ENCODE measurements at regions not wholly inside any gene's neighbourhood (a gene's known extent, or its start where the extent isn't known, plus 50 kb on each side); places are given as distances from the start of the nearest gene placed in this dataset.
"Not testable (repeated sequence)": the region's sequence is repeated elsewhere in the genome, so short reads cannot be mapped to it uniquely, and the experiment has no call there.

DNA sequence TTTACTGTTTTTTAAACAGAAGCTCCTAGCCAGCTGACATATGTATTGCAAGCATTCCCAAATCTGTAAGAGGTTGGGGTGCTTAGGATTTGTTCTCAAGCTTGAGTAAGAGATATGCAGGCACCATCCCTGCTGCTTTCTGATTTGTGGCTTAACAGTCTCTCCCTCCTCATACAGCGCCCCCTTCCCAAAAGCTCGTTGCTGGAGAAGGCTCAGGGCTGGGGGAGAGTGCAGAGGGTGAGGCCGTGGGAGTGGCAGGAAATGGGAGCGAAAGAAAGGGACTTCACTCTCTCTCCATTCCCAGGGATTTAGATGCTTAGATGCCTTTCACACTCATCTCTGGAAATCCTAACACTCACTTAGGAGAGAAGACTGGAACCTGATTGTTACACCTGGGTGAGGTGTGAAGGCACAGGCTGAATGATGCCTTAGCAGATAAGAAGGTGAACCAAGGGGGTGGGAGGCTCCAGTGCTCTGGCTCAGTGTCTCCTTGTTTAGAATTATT lies 172.0 kb downstream of the C12orf75 start:
- no peaks in the 10 kb centered on the region for H3K36me3 Mint-ChIP-seq (ENCODE audit: insufficient read depth)
- no peaks in the 10 kb centered on the region for H3K9me3 Mint-ChIP-seq
- ATAC-seq (replicated peaks) = no peak
- H3K4me3 Mint-ChIP-seq = no peak overlapping the region
- DNase-seq = no peak
- H3K27ac Mint-ChIP-seq = no peak overlapping the region
- peaks cover 16 to 33% of the 10 kb centered on the region in 2 donors for H3K27me3 Mint-ChIP-seq
- no peaks in the 10 kb centered on the region for H3K4me1 Mint-ChIP-seq (ENCODE audit: low read depth in 2 of 2)

DNA sequence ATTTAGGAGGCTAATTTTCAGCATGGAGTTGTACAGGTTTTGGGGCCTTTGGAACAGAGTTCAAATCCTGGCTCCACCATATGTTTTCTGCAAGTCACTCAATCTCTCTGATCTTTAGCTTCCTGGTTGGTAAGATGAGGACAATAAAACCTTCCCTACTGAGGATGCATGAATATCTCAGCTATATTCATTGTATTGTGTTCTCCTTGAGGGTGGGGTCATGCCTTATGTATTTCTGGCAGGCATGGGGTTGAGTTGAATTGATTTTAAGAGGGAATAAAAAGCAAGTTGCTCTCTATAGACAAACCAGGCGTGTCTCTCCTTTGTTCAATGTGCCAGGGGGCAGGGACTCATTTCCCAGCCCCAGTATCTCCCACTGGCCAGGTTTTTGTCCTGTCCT lies 173.1 kb downstream of the C12orf75 start:
- Mint-ChIP-seq H3K9me3 (no peaks in the 10 kb centered on the region), H3K27ac (no peak overlapping the region), H3K27me3 (peaks cover 16 to 33% of the 10 kb centered on the region in 2 donors), H3K36me3 (ENCODE audit: insufficient read depth) (no peaks in the 10 kb centered on the region), H3K4me1 (ENCODE audit: low read depth in 2 of 2) (no peaks in the 10 kb centered on the region), H3K4me3 (no peak overlapping the region)
- ATAC-seq (replicated peaks) (no peak), DNase-seq (no peak)

DNA sequence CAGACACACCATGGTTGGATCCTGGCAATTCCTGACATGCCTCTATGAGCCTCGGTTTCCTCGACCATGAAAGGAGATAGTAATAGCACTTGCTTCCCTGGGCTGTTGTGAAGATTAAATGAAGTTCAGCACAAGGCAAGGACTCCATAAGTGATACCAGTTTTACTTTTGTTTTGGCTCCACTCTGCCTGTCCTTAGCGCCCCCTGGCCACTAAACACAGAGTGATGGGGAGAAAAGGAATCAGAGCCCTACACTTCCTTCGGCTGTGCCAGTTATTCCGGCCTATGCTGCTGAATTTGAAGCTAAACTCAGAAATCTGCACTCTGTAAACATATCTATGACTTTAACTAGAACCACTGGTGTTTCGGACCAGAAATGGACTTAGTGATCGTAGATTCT lies 173.8 kb downstream of the C12orf75 start:
- Mint-ChIP-seq H3K27ac (no peak overlapping the region), H3K36me3 (ENCODE audit: insufficient read depth) (no peaks in the 10 kb centered on the region), H3K4me3 (no peak overlapping the region), H3K27me3 (peaks cover 16 to 33% of the 10 kb centered on the region in 2 donors), H3K9me3 (no peaks in the 10 kb centered on the region), H3K4me1 (ENCODE audit: low read depth in 2 of 2) (no peaks in the 10 kb centered on the region)
- ATAC-seq (replicated peaks) (no peak), DNase-seq (no peak)

DNA sequence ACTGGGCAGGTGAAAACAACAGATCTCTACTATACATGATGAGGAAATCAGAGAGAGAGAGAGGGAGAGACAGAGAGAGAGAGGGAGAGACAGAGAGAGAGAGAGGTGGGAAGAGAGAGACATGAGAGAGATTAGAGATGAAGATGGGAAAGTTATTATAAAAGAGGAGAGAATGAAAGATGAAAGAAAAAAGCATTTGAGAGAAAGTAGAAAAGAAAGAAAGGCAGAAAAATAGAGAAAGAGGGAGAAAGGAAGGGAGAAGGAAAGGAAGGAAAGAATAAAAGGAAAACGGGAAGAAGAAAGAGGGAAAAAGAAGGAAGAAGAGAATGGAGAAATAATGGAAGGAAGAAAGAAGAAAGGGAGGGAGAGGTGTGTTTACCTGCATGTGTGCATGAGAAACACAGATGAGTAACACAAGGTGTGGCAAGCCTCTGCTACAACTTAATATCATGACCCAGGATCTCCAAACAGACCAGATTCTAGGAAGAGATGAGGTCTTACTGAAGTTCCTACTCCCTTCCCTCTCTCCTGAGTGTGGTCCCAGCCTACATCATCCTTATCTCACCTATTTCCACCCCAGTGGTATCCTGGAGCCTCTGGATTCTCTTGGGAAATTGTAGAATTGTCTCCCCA lies 176.3 kb downstream of the C12orf75 start:
- Mint-ChIP-seq H3K9me3 (no peaks in the 10 kb centered on the region), H3K27ac (no peak overlapping the region), H3K4me3 (no peak overlapping the region), H3K36me3 (ENCODE audit: insufficient read depth) (no peaks in the 10 kb centered on the region), H3K4me1 (ENCODE audit: low read depth in 2 of 2) (no peaks in the 10 kb centered on the region), H3K27me3 (peaks cover 13 to 37% of the 10 kb centered on the region in 2 donors)
- no peak for DNase-seq
- no peak for ATAC-seq (replicated peaks)

DNA sequence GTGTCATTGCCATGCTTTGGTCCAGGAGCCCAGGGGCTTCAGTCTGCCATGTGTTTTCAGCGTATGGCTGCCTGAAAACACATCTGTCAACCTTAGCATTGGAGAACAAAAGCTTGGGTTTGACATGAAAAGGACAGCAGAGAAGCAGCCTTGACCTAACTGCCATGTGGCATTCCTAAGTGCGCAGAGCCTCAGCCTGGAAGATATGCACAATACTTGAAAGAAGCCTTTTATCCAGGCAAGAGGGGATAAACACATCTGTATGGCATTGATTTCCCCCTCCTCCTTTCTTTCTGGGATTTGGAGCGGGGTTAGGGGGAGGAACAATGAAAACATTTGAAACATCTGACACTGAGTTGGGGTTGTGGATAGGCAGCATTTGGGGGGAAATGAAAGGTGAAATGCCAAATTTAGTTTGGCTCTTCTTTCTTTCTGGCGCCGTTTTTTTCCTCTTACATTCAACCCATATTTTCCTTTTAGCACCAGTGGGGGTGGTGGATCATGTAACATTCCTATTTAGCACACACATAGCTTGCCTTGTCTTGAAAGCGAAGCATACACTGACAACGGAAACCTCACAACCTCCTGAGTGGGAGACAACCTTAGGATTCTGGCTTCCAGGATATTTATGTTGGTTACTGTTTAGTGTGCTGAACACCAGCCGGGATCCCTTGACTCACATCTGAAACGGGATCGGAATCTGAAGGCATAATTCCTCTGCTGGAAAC lies 177.0 kb downstream of the C12orf75 start:
- Mint-ChIP-seq H3K36me3 (ENCODE audit: insufficient read depth) (no peaks in the 10 kb centered on the region), H3K4me1 (ENCODE audit: low read depth in 2 of 2) (no peaks in the 10 kb centered on the region), H3K4me3 (no peak overlapping the region), H3K27me3 (peaks cover 6 to 33% of the 10 kb centered on the region in 2 donors), H3K9me3 (no peaks in the 10 kb centered on the region), H3K27ac (no peak overlapping the region)
- no peak for DNase-seq
- no peak for ATAC-seq (replicated peaks)

DNA sequence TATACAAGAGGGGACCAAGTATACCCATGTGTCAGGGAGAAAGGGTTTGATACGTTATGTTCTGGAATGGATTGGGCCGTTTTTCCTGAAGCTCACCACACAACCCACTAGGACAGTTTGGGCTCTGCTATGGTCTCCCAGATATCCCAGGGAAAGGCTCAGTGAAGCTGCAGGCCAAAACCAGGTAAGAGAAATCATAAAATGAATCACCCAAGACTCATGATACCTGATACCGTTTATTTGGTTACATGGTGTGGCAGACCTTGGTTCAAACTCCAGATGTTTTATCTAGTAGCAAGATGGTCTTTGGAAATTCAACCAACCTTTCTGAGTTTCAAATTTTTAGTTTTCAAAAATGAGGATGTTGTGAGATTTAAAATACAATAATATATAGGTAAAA lies 177.6 kb downstream of the C12orf75 start:
- no peaks in the 10 kb centered on the region for H3K9me3 Mint-ChIP-seq
- ATAC-seq (replicated peaks) = no peak
- H3K36me3 Mint-ChIP-seq (ENCODE audit: insufficient read depth) = no peaks in the 10 kb centered on the region
- H3K4me1 Mint-ChIP-seq (ENCODE audit: low read depth in 2 of 2) = no peaks in the 10 kb centered on the region
- H3K27ac Mint-ChIP-seq = no peak overlapping the region
- no peak overlapping the region for H3K4me3 Mint-ChIP-seq
- peaks cover 4 to 26% of the 10 kb centered on the region in 2 donors for H3K27me3 Mint-ChIP-seq
- DNase-seq = no peak

DNA sequence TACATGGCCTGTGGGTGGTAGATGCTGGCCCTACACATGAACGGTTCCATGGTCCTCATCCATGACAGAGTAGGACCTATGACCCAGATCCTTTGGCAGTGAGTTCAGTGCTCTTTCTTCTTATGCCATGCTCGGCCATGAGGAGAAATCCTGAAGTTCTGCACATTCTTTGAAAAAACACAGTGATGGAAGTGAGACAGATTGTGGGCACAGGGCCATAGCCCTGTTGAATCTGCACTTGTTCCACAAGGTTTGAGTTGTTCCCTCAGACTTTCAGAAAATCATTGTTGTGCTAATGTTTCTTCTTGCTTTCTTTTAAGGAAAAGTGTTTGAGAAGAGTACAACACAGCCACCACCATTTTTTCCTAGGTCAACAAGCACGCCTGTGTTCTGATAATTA lies 180.0 kb downstream of the C12orf75 start:
- Mint-ChIP-seq H3K9me3 (no peaks in the 10 kb centered on the region), H3K27me3 (peaks cover 0 to 12% of the 10 kb centered on the region in 2 donors), H3K36me3 (ENCODE audit: insufficient read depth) (no peaks in the 10 kb centered on the region), H3K4me1 (ENCODE audit: low read depth in 2 of 2) (no peaks in the 10 kb centered on the region), H3K27ac (no peak overlapping the region), H3K4me3 (no peak overlapping the region)
- DNase-seq (no peak), ATAC-seq (replicated peaks) (no peak)

DNA sequence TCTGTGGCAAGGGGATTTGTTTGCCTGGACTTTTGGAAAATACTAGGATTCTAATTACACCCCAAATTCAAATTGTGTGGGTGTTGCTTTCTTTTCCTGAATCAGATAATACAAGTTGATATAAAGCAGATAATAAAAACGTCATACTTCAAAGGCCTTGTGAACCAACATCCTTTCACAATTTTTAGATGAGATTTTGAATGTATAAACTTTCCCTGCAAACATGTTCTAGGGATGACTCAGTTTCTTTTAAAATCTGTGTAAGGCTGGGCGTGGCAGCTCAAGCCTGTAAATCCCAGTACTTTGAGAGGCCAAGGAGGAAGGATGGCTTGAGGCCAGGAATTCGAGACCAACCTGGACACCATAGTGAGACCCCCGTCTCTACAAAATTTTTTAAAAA lies 182.4 kb downstream of the C12orf75 start:
- DNase-seq = not testable (repeated sequence)

DNA sequence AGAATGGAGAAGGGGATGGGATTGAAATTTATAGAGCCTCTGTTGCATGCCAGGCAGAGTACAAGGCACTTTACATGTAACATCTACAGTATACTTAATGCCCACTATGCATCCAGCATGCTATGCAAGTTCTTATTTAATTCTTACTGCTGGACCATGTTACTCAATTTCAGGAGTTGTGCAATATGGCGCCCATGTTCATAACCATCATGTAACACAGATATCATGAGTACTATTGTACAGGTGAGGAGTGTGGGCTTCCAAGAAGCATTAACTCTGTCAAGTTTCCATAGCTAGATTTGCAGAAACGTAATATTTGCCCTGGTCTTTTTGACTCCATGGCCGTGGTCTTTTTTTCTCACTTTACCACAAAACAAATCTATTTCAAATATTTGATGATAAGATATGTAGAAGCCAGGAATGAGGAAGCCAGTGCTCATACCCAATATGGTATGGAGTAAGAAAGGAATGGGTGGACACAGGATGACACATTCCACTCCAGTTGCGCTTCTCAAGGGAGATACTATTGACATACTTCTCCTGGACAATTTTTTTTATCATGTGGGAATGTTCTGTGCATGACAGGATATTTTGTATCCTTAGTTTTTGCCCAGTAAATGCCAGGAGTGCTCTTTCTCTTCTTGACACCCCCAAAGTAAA lies 191.8 kb downstream of the C12orf75 start:
- Mint-ChIP-seq H3K27me3 (no peaks in the 10 kb centered on the region), H3K4me3 (no peak overlapping the region), H3K36me3 (ENCODE audit: insufficient read depth) (no peaks in the 10 kb centered on the region), H3K27ac (no peak overlapping the region), H3K4me1 (ENCODE audit: low read depth in 2 of 2) (no peaks in the 10 kb centered on the region), H3K9me3 (no peaks in the 10 kb centered on the region)
- DNase-seq (no peak), ATAC-seq (replicated peaks) (no peak)

More for the DNA sequence above, 182.4 kb downstream of the C12orf75 start:
- not testable (repeated sequence) for H3K4me1 Mint-ChIP-seq (ENCODE audit: low read depth in 2 of 2); H3K27ac Mint-ChIP-seq; H3K9me3 Mint-ChIP-seq; H3K4me3 Mint-ChIP-seq; ATAC-seq (replicated peaks); H3K36me3 Mint-ChIP-seq (ENCODE audit: insufficient read depth)
- peaks cover 0 to 12% of the 10 kb centered on the region in 2 donors for H3K27me3 Mint-ChIP-seq

DNA sequence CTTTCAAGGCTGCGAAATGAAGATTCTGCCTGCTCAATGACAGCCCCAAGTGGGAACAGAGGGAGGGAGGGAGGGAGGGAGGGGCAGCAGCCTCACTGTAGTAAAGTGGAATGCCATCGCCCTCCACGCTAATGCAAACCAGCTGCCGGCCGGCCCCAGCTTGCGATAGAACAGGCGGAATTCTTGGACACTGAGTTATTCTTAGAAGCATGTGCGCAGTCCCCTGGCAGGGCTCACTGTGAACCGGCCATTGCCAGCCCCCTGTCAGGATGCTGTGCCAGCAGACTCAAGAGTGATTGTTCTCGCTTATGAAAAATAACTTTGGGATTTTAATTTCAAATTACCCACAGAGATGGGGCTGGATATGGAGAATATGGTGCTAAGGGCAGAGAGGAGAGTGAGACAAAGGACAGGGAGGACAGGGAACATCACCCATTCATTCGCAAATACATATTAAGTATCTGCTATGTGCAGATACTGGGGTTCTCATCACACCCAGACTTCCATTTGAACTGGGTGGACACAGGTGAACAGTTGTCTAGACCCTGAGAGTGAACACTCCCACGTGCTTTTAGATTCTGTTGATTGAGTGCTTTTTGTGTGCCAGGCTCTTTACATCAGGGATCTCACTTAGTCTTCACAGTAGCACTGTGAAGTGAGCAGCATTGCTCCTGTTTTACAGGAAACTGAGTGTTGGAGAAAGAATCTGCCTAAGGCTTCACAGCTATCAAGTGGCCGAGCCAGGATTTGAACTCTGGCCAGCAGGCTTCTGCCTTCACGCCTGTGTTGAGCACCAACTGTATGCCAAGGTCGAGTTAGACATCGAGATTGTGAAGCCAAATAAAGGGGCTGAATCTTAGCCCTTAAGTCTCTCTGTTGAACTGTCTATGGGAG lies 192.9 kb downstream of the C12orf75 start:
- H3K4me3 Mint-ChIP-seq = no peak overlapping the region
- no peak for DNase-seq
- no peak for ATAC-seq (replicated peaks)
- H3K27me3 Mint-ChIP-seq = no peaks in the 10 kb centered on the region
- H3K4me1 Mint-ChIP-seq (ENCODE audit: low read depth in 2 of 2) = no peaks in the 10 kb centered on the region
- no peak overlapping the region for H3K27ac Mint-ChIP-seq
- H3K36me3 Mint-ChIP-seq (ENCODE audit: insufficient read depth) = no peaks in the 10 kb centered on the region
- H3K9me3 Mint-ChIP-seq = no peaks in the 10 kb centered on the region

DNA sequence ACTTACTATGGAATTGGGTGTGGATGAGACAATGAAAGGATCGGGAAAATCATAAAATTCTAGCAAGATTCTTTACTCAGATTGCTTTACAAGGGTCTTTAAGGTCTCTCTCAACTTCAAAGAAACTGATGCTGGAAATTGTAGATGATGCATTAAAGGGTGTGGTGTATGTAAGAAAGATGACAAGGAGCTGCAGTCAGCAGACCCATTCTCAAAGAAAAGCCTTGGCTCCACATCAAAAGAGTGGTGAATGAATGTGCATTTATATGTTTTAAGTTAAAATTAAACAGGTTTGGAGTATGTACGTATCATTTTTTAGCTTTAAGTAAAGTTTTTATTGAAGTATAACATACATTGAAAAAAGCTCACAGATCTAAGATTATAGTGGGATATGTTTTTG lies 194.5 kb downstream of the C12orf75 start:
- ATAC-seq (replicated peaks) (no peak), DNase-seq (no peak)
- Mint-ChIP-seq H3K36me3 (ENCODE audit: insufficient read depth) (no peaks in the 10 kb centered on the region), H3K27me3 (no peaks in the 10 kb centered on the region), H3K4me1 (ENCODE audit: low read depth in 2 of 2) (no peaks in the 10 kb centered on the region), H3K4me3 (no peak overlapping the region), H3K27ac (no peak overlapping the region), H3K9me3 (no peaks in the 10 kb centered on the region)

DNA sequence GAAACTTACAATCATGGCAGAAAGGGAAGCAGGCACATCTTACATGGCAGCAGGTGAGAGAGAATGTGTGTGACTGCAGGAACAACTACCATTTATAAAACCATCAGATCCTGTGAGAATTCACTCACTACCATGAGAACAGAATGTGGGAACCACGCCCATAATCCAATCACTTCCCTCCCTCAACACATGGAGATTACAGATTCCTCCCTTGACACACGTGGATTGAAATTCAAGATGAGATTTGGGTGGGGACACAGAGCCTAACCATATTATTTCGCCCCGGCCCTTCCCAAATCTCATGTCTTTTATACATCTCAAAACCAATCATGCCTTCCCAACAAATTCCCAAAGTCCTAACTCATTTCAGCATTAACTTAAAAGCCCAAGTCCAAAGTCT lies 203.6 kb downstream of the C12orf75 start:
- ATAC-seq (replicated peaks) (no peak), DNase-seq (no peak)
- no peak overlapping the region for H3K27ac Mint-ChIP-seq
- no peak overlapping the region for H3K4me3 Mint-ChIP-seq
- peaks cover 9 to 11% of the 10 kb centered on the region in 2 donors for H3K9me3 Mint-ChIP-seq
- no peaks in the 10 kb centered on the region for H3K36me3 Mint-ChIP-seq (ENCODE audit: insufficient read depth)
- H3K27me3 Mint-ChIP-seq = peaks cover 0 to 28% of the 10 kb centered on the region in 2 donors
- H3K4me1 Mint-ChIP-seq (ENCODE audit: low read depth in 2 of 2) = no peaks in the 10 kb centered on the region

DNA sequence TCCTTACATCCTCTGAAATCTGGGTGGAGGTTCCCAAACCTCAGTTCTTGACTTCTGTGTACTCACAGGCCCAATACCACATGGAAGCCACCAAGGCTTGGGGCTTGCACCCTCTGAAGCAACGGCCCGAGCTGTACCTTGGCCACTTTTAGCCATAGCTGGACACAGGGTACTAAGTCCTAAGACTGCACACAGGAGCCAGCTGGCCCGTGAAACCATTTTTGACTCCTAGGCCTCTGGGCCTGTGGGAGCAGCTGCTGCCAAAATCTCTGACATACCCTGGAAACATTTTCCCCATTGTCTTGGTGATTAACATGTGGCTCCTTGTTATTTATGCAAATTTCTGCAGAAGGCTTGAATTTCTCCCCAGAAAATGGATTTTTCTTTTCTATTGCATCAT lies 204.5 kb downstream of the C12orf75 start:
- ATAC-seq (replicated peaks); H3K27ac Mint-ChIP-seq; H3K4me1 Mint-ChIP-seq (ENCODE audit: low read depth in 2 of 2); DNase-seq; H3K36me3 Mint-ChIP-seq (ENCODE audit: insufficient read depth); H3K4me3 Mint-ChIP-seq: not testable (repeated sequence)
- H3K9me3 Mint-ChIP-seq = peaks cover 9 to 11% of the 10 kb centered on the region in 2 donors
- peaks cover 0 to 28% of the 10 kb centered on the region in 2 donors for H3K27me3 Mint-ChIP-seq

Data from effector memory CD8-positive, alpha-beta T cell (primary cell).